Left lung (tissue), 4 donors: ENCODE measurements at regions not wholly inside any gene's neighbourhood (a gene's known extent, or its start where the extent isn't known, plus 50 kb on each side); places are given as distances from the start of the nearest gene placed in this dataset.

Source experiments
- ATAC-seq: fragments of 200-7000 bp; cut with Tn5 transposase; one replicate; pipeline ENCODE4 v1.9.1; 2020; ENCODE audit warnings: moderate library complexity
- DNase-seq, 4 donors: peaks; one replicate each; pipeline ENCODE4 v3.0.0-alpha.2; 2013 to 2020
- H3K27ac ChIP-seq, 2 donors: fragments of 200-600 bp; sonication (generic) in 1 of 2; one replicate each; pipeline versions ENCODE4 v1.5.0 to v1.8.0; 2020 to 2021
- H3K27me3 ChIP-seq, 2 donors: fragments of 200-600 bp; sonication (generic) in 1 of 2; one replicate each; pipeline versions ENCODE4 v1.5.0 to v1.8.0; 2020 to 2021
- H3K36me3 ChIP-seq, 2 donors: fragments of 200-600 bp; sonication (generic) in 1 of 2; one replicate each; pipeline versions ENCODE4 v1.5.0 to v1.8.0; 2020 to 2021
- H3K4me1 ChIP-seq, 2 donors: fragments of 200-600 bp; one replicate each; pipeline ENCODE4 v1.8.0; 2021
- H3K4me3 ChIP-seq, 2 donors: fragments of 200-600 bp; sonication (generic) in 1 of 2; one replicate each; pipeline versions ENCODE4 v1.5.0 to v1.8.0; 2020 to 2021; ENCODE audit warnings: mild to moderate bottlenecking in 1 of 2
- H3K9me3 ChIP-seq, 2 donors: fragments of 200-600 bp; sonication (generic) in 1 of 2; one replicate each; pipeline versions ENCODE4 v1.5.0 to v1.8.0; 2020 to 2021
- intact Hi-C, 2 donors: fragments of 100-400 bp; cut with DNase I; formaldehyde crosslinking; loops; one replicate each; pipeline versions ENCODE4 v1.11.2 to v1.14.2; 2022
- TF ChIP-seq, protein P1 (sequence below), 2 donors: fragments of 200-600 bp; sonication (generic) in 1 of 2; IDR thresholded peaks; one replicate each; pipeline versions ENCODE4 v1.5.0 to v1.8.0; 2021; ENCODE audit warnings: antibody characterized with exemption in 2 of 2
- donor health status: DM: no; HTN: yes; CAD: no.
- donor health status: DM: no; HTN: no; CAD: no.

DNA sequence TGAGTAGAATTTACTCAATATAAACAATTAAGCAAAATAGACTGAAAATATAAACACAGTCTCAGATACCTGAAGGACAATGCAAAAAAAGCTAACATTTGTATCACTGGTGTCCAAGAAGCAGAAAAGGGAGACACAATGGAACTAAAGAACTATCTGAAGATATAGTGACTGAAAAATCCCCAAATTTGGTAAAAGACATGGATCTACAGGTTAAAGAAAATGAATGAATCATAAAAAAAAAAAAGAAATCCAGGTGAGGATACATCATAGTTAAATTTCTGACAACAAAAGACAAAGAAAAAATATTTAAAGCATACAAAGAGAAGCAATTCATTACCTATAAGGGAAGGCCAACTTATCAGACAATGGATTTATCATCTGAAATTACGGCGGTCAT, 114.7 kb upstream of the PPP1R3A start:
- intact Hi-C loops: no loop called here
- no peak overlapping the region for H3K27ac ChIP-seq
- H3K9me3 ChIP-seq: no peaks in the 10 kb centered on the region
- H3K4me1 ChIP-seq: no peaks in the 10 kb centered on the region
- ATAC-seq: no peak
- DNase-seq: no peak
- TF ChIP-seq, protein P1, sequence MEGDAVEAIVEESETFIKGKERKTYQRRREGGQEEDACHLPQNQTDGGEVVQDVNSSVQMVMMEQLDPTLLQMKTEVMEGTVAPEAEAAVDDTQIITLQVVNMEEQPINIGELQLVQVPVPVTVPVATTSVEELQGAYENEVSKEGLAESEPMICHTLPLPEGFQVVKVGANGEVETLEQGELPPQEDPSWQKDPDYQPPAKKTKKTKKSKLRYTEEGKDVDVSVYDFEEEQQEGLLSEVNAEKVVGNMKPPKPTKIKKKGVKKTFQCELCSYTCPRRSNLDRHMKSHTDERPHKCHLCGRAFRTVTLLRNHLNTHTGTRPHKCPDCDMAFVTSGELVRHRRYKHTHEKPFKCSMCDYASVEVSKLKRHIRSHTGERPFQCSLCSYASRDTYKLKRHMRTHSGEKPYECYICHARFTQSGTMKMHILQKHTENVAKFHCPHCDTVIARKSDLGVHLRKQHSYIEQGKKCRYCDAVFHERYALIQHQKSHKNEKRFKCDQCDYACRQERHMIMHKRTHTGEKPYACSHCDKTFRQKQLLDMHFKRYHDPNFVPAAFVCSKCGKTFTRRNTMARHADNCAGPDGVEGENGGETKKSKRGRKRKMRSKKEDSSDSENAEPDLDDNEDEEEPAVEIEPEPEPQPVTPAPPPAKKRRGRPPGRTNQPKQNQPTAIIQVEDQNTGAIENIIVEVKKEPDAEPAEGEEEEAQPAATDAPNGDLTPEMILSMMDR (IDR thresholded peaks at IDR 0.05): no peak
- no peak overlapping the region for H3K4me3 ChIP-seq
- H3K27me3 ChIP-seq: no peaks in the 10 kb centered on the region
- H3K36me3 ChIP-seq: no peaks in the 10 kb centered on the region

DNA sequence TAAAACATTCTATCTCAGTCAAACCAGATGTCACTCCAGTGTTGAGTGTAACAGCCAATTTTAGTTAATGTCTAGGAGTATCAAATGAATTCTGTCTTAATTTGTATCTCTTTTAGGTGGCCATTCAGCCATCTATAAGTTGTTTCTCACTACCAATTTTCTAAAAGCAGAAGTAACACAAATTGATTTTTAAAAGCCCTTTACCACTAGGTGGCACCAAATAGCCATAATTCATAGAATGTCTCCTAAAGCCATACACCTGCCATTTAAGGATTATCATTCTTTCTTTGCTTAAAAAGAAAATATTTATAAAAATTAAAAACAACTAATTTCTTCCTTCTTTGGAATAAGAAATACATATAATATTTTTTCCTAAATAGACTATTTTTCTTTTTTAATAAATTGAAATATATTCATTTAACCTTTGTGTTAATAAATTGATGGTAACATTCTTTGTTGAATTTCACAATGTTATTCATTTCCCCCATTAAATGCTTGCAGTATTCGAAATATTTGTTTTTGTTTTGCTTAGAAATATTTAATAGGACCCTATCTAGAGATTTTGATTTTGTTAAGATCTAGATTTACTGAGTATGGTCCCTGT, 107.8 kb upstream of the PPP1R3A start:
- no peaks in the 10 kb centered on the region for H3K36me3 ChIP-seq
- no peak overlapping the region for H3K27ac ChIP-seq
- H3K4me3 ChIP-seq: no peak overlapping the region
- ATAC-seq (peak; percentile 63), DNase-seq (peak in 2 of 4 donors; percentile 45 to 68)
- TF ChIP-seq, protein P1 (IDR thresholded peaks at IDR 0.05): peak; percentile 41 to 48
- H3K27me3 ChIP-seq: no peaks in the 10 kb centered on the region
- no peaks in the 10 kb centered on the region for H3K4me1 ChIP-seq
- intact Hi-C loops: no loop called here
- H3K9me3 ChIP-seq: no peaks in the 10 kb centered on the region

DNA sequence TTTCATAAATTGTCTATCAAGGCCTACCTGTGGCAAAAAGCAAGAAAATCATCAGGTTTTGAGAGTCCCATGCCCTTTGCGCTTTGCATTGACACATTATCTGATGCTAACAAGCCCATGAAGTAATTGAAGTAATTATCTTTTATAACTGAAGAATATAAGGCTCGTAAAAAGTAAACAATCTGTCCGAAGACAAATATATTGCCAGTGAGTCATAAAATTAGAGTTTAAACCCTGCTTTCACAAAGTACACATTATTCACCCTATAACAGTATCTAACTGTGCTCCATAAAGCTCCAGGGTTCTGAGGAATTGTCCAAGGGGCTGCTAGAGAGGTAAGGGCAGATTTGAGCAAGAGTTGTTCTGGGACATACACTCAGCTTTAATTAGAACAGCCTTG, 102.3 kb upstream of the PPP1R3A start:
- no peaks in the 10 kb centered on the region for H3K4me1 ChIP-seq
- intact Hi-C loops: no loop called here
- H3K9me3 ChIP-seq: no peaks in the 10 kb centered on the region
- DNase-seq: no peak
- TF ChIP-seq, protein P1 (IDR thresholded peaks at IDR 0.05): no peak
- H3K36me3 ChIP-seq: no peaks in the 10 kb centered on the region
- ATAC-seq: no peak
- H3K4me3 ChIP-seq: no peak overlapping the region
- no peaks in the 10 kb centered on the region for H3K27me3 ChIP-seq
- no peak overlapping the region for H3K27ac ChIP-seq

DNA sequence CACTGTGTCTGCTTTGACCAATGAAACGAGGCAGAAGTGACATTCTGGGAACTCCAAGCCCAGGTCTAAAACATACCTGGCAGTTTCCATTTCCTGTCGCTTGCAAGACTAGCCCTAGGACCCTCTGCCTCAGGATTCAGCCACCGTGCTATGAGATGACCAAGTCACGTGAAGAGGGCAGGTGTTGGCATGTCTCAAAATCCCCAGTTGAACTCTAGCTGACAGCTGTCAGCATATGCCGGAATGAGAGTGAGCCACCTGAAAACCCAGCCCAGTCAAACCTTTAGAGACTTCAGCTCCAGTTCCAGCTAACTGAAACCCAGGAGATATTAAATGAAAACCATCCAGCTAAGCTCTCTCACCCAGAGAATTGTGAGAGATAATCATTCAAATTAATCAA, 89.9 kb upstream of the PPP1R3A start:
- no peaks in the 10 kb centered on the region for H3K9me3 ChIP-seq
- no peaks in the 10 kb centered on the region for H3K27me3 ChIP-seq
- H3K4me1 ChIP-seq: no peaks in the 10 kb centered on the region
- ATAC-seq (no peak), DNase-seq (no peak)
- H3K36me3 ChIP-seq: no peaks in the 10 kb centered on the region
- no peak overlapping the region for H3K4me3 ChIP-seq
- no peak overlapping the region for H3K27ac ChIP-seq
- TF ChIP-seq, protein P1 (IDR thresholded peaks at IDR 0.05): no peak
- intact Hi-C loops: no loop called here

DNA sequence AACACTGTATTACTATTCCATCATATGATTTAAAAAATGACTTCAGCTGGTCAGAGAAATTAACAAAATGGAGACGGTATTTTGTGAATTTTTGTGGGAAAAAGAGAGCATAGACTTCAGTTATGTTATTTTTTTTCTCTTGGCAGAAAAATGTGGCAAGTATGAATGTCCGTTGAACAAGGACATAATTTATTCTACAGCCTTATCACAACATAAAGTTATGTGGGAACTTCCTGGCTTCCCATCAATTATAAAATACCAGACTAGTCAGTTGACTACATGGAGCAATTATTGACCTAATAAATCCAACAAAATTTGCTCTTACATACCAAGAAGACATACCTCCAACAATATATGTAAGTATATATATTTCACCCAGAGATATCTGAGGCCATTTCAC, 88.6 kb upstream of the PPP1R3A start:
- DNase-seq (no peak), ATAC-seq (no peak)
- H3K9me3 ChIP-seq: peaks cover 0 to 8% of the 10 kb centered on the region in 2 donors
- no peak overlapping the region for H3K4me3 ChIP-seq
- no peaks in the 10 kb centered on the region for H3K36me3 ChIP-seq
- TF ChIP-seq, protein P1 (IDR thresholded peaks at IDR 0.05): no peak
- H3K27me3 ChIP-seq: no peaks in the 10 kb centered on the region
- no peak overlapping the region for H3K27ac ChIP-seq
- intact Hi-C loops: no loop called here
- no peaks in the 10 kb centered on the region for H3K4me1 ChIP-seq
